Astrocyte of the hippocampus (primary cell): ENCODE measurements at regions not wholly inside any gene's neighbourhood (a gene's known extent, or its start where the extent isn't known, plus 50 kb on each side); places are given as distances from the start of the nearest gene placed in this dataset.

Experiments
- DNase-seq: peaks from one replicate; pipeline ENCODE4 v3.0.0; 2011; ENCODE audit warnings: low read depth, low spot score

DNA sequence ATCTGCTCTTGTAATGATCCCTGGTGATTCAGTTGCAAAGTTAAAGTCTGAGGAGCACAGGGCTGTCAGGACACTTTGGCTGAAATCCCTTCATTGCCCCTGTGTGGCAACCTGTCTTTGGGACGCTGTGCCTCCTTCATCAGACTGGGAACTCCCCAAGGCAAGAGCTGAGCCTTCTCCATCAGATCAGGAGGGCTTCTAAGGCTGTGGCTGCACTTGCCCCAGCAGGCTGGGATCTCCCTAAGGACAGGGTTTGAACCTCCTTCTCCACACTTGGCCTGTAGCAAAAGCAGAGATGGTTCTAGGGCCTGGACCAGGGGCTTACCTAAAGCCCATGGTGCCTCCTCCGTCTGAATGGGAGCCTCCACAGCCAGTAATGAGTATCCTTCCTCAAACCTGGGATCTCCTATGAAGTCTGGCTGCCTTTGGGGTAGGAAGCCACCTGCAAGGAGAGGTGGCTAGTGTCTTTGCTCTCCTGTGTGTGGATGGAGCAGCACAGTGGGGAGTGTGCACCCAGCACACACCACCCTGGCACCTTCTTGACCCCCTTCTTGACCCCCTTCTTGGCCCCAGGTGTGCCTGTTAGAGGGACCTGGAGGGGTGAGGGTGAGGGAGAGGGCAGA, 79.0 kb upstream of the NKD1 start:
- DNase-seq: no peak

DNA sequence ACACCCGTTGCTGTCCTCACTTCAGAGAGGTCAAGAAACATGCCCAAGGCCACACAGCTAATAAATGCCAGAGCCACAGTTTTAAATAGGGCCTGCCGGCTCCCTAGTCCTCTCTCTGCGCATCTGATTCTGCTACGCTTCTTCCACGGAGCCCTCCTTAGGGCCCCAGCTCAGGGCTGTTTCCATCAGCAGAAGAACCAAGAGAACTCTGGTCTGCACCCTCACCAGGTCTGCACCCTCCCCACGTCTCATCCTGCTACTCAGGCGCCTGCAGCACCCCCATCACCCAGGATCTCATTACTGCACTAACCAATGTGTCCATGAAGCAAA, 79.5 kb upstream of the NKD1 start:
- no peak for DNase-seq

DNA sequence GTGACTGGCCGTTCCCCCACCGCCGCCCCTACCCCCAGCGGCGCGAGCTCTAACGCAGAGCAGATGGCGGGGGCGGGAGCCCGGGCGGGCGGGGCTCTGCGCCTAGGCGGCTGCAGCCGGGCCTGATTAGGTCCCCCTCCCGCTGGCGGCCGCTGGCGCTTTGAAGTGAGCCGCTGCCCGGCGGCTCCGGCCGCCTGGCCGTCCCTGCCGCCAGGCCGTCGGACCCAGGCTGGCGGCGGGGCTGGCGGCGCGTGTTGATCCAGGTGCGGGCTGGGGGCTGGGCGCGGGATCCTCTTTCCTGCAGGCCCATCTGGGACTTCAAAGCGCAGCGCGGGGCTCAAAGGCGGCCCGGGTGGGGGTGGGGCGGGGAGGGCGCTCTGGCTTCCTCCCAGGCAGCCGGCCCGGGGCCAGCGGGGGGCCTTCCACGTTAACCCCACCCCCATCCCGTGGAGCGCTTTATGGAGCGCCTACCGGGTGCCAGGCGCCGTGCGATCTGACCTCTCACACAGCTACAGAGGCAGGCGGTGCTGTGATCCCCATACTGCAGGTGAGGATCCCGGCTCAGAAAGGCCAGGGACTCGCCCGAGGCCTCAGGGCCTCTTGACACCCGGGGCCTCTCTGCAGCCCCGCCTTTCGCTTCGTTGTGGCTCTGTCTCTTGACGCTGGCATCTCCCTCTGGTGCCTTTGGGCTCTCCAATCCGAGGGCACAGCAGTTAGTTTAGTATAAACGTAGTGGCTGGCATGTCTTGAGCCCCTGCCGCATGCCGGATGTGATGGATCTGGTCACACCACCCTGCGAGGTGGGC, 80.0 kb upstream of the NKD1 start:
- DNase-seq: peak; percentile 50

DNA sequence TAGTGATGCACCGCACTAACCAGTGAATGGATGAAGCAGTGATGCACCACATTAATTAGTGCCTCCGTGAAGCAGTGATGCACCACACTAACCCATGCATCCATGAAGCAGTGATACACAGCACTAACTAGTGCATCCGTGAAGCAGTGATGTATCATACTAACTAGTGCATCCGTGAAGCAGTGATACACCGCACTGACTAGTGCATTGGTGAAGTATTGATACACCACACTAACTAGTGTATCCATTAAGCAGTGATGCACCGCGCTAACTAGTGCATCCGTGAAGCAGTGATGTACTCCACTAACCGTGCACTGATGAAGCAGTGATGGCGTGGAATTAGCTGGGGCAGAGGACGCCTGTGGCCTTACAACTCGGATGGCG, 80.6 kb upstream of the NKD1 start:
- DNase-seq: no peak

DNA sequence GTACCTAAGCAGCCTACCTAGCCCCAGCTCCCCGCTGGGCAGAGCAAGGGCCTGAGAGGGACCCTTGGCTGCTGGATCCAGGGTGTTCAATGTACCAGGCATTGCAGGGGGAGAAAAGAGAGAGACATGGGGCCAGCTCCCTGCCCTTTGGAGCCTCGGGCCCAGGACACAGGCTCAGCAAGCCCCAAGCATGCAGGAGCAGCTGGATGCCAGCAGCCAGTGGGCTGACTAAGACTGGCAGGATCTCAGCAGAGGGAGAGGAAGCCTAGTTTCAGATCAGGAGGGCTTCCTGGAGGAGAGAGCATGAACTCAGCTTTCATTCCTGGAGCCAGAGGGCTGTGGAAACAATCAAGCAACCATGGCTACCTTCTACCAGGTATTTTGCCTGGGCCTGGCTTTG, 82.0 kb upstream of the NKD1 start:
- no peak for DNase-seq

DNA sequence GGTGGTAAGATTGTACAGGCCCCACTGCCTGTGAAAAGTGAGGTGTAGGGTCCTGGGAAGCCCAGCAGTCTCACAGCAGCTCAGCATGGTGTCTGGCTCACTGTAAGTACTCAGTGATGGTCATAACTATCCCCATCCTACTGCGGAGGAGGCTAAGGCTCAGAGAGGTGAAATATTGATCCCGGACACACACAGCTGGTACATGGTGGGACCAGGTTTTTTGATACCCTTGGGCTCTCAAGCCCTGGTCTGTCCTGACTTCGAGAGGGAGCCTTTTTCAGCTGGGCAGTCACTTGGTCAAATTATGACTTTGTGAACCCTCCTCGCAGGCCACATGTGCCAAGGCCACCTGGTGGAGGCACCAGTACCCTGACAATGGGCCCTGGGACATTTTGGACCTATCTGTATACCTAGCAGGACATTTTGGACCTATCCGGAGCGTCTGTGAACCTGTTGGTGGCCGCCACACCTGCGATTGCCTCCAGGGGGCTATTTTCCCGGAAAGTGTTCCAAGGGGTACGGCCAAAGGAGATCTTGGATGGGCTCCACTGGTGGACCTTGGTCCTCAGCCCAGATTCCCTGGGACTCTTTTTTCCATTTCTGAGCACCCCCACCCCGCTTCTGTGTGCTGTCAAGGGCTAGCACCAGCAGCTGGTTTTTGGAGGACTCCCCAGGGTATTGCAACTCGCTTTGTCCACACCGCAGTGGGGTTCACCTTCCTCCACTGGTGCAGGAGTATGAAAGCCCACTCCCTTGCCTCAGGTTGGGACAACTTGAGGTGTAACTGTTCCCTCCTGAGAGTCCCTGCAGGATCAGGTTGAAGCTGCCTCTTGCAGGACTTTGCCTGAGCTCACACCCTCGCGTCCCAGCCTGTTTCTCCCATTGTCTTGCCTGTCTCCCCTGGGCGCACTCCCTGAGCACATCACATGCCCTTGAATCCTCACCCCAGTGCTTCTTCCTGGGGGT, 83.6 kb upstream of the NKD1 start:
- no peak for DNase-seq

DNA sequence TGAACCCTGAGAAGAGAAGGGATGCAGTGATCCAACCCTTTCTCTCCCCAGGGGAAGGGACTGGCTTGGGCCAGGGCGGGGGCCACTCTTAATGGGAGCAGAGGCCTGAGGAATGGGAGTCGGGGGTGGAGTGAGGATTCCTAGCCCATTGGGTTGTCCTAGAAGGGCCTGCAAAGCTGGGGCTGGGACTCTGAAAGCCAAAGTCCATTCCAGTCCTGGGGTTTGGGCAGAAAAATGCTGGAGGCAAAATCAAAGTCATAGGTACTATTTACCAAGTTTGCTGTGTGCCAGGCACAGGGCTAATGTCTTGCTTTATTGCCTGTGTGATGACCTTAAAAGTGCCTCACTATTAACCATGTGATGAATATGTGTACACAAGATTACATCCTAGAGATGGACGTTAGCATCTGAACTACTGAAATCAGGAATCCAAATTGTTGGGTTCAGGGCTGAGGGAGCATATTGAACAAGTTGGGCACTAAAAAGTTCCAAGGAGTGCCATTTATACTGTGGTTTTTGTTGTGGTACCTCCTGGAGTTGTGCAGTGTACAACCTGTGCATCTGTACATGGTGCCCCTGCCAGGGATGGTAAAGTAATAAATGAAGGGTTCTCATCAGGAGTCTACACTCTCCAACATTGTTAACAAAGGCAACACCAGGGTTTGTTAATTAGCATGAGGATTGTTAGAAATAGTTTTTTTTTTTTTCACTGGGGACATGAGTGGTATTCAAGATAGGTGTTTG, 84.4 kb upstream of the NKD1 start:
- no peak for DNase-seq

DNA sequence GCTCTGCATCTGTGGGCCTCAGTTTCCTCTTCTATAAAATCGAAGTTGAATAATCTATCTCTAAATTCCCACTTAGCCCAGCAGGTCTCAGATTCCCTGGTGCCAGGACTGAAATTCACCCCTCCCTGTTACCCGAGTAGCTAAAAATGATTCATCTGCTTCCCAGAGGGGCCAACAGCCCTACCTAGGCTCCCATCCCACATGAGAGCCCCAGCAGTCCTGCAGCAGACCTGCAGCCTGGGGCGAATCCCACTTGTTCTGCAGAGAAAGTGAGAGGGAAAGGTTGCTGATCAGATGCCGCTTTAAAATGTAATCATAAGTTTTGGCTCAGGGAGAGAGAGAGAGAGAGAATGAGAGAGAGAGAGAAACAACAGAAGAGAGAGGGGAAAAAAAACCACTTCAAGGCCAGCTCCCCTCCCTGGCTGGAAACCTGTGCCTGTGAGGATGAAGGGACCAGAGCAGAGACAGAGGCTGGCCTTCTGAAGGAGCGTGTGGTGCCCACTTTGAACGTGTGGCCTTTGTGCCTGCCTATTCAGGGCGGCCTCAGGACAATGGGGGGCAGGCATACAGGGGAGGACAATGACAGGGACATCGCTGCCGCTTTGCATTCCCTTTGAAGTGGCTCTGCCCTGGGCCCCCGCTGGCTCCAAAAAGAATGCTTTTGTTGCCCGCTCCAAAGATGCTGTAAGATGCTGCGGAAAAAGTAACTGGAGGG, 85.2 kb upstream of the NKD1 start:
- DNase-seq: no peak

DNA sequence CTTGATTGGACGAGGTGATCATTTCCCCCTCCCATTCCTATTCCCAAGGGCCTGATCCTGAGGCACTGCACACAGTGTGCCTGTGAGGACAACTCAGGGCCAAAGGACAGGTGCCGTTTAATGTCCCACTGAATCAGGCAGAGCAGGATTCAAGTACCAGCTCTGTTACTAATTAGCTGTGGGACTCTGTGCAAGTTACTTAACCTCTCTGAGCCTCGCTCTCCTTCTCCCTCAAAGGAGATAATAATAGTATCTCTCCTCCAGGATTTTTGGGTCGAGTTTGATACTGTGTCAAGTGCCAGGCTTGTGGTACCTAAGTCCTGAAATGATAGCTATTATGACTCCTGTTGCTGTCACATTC, 86.8 kb upstream of the NKD1 start:
- no peak for DNase-seq

DNA sequence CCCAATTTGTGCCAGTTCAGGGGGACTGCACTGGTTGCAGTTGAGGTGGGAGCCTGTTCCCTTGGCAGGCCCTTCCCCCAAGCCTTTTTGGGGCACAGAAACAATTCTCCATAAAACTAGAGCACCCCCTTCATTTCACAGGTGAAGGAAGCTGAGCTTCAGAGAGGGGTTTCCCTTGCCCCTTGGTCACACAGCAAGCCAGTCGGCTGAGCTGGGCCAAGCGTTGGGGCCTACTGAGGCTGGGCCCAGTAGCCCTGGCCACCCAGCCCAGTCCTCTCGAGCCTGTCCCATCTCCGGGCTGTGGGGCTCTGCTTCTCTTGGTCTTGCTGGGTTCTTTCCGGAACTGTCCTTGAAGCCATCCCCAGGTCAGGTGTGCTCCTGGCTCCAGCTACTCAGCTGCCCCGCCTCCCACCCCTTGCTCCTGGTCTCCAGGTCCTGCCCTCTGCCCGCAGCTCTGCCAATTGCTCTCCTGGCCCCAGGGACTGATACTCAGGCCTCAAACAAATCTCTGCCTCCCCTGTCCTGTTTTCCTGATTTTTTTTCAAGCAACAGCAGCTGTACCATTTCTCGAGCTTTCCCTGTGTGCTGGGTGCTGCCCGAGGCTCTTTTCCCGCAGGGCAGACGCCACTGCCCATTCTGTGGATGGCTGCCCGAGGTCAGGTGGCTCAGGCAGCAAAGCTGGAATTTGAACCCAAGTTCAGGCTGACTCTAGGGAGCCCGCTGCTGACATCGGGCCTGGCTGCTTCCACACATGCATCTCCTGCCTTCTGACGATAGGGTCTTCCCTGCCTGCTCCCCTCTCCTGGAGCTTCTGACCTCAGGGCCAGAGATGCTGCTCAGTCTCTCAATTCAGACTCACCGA, 87.4 kb upstream of the NKD1 start:
- DNase-seq: no peak

DNA sequence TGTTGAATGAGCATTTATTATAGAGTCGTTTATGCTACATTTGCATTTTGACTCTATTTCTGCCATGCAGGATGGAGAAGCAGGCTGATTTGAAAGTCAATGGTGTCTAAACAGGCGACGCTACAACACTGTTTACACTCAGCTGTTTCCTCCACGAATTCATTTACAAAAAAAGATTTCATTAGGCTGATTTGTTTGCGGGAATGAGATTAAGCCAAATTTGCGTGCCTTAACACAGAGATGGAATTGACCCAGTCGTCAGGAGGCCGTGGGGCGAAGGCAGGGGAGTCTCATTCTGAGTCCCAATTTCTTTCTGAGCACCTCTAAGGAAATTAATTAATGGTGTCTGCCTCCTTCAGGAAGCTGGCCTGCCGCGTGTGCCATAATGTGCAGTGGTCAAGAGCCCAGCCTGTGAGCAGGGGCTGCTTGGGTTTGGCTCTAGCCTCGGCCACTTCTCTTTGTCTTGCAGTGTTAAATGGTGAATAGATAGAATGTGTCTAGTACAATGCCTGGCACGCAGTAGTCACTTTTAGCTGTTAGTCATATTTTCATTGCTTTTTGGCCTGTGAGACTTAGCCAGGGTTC, 88.6 kb upstream of the NKD1 start:
- DNase-seq: no peak

DNA sequence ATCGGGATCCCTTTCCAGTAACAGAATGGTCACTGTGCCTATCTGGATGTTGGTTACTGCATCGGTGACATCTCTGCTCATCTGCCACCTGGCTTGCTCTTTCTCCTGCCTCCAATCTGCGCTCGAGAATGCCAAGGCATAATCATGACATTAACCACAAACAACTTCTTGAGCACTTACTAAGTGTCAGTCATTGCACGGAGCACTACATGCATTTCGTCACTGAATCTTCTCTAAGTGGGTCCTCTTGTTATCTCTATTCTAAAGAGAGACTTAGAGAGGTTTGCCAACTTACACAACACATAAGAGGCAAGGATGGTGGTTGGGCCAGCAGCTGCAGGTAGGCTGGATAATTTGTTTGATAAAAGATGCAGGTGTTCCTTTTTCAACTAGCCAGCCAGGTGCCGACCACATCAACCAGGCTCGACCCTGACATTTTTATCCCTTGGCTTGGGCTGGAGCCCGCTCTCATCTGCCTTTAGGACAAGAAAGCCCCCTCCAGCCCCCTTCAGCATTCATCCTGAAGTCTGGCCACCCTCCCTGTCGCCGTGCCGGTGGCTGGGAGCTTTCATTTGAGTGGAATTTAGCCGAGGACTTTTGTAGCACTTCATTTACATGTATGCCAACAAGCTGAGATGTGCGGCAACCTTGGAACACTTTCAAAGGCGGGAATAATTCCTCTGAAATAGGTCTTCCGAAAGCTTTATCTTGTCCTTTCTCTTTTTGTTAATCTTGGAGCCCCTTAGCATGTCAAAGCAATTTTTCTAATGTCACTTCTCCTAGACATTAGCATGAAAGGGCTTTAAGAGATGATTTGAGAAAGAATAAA, 89.3 kb upstream of the NKD1 start:
- no peak for DNase-seq

DNA sequence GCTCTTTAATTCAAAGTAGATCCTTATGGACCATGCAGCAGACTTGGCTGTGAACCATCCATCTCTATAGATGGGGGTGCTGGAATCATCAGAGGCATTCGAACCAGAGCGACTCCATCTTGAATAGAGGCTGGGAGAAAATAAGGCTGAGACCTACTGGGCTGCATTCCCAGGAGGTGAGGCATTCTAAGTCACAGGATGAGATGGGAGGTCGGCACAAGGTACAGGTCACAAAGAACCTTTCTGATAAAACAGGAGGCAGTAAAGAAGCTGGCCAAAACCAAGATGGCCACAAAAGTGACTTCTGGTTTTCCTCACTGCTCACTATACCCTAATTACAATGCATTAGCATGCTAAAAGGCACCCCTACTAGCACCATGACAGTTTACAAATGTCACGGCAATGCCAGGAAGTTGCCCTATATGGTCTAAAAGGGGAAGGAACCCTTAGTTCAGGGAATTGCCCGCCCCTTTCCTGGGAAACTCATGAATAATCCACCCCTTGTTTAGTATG, 89.2 kb upstream of the BRD7 start:
- DNase-seq: peak; percentile 35

DNA sequence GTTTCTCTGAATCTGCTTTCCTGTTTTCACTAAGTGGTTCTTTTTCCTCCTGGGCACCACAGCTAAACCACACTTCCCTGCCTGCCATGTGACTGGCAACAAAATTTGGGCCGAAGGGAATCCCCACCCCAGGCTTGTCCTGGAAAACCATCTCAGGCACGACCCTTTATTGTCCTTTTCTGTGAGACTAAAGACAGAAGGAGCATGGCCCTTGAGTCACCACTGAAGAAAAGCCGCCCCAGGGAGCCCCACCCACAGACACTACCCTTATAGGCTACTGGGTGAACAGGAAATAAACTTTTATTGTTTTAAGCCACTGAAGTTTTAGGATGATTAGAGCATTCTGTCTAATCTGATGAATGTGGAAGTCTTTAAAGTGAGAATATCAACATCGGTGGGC, 88.6 kb upstream of the BRD7 start:
- no peak for DNase-seq

DNA sequence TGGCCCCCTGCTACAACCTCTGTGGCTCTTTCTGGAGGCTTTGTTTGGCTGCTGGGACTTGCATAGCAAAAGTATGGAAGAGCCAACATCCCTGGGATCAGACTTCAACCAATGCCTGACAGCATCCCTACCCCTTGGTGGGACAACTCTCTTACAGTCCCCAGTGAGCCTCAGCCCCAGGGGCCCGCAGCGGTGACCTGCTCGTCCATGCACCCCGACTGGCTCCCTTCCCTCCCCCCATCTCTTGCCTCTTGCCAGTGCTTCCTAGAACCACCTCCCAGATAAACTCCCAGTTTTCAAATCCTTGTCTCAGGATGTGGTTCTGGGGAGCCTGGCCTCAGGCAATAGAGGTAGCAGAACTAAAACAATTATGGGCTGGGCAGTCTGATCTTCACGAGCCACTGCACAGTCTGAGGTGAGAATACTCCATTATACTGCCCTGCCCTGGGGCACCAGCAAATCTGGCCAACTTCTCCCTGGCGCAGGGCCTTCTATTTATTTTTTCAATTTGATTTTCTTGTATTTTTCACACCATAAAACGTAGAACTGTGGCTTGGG, 86.6 kb upstream of the BRD7 start:
- no peak for DNase-seq

DNA sequence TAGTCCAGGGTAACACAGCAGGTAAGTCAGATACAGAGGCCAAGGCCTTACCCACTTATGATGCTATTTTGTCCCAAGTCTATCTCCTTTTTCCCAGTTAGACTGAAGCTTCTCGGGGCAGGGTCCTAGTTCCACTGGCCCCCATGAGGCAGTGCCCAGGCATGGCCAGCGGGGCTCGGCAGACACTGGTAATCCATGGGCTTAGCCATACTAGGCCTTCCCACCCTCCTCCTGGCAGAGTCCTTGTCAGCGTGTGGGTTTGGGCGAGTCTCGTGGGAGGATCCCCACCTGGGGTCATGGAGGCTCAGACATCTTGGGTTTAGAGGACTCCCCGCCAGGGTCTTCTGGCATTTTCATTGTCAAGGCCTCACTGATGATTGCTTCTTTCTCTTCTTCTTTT, 84.7 kb upstream of the BRD7 start:
- no peak for DNase-seq

DNA sequence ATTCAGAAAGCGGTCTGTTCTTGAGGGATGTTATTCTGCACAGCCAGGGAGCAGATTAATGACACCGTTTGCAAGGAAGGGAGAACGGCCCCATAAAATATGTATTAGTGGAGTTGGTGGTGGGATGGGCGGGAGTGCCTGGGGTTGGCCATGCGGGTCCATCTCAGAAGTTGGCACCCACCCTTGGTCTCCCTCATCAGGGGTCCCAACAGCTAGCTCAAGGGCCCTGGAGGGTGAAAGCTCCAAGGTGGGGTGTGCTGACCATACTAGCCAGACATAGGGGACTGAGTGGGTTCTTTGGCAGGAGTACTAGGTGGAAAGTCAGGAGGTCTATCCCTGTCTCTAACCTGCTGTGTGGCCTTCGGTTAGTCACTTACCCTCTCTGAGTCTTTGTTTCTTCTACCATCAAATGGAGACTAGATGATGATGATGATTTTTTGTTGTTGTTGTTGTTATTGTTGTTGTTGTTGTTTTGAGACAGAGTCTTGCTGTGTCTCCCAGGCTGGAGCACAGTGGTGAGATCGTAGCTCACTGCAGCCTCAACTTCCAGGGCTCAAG, 83.2 kb upstream of the BRD7 start:
- DNase-seq: no peak

DNA sequence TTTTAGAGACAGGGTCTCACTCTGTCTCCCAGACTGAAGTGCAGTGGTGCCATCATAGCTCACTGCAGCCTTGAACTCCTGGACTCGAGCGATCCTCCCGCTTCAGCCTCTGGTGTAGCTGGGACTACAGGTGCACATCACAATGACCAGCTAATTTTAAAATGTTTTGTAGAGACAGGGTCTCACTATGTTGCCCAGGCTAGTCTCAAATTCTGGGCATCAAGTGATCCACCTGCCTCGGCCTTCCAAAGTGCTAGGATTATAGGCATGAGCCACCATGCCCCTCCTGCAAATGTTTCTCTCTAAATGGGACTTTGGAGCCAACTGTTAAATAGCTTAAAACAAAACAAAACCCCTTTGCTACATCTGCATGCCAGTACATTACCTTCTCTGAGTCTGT, 82.2 kb upstream of the BRD7 start:
- no peak for DNase-seq
